Esophagus muscularis mucosa (tissue), 4 donors: ENCODE measurements at regions not wholly inside any gene's neighbourhood (a gene's known extent, or its start where the extent isn't known, plus 50 kb on each side); places are given as distances from the start of the nearest gene placed in this dataset.

ENCODE experiments used
- DNase-seq: peaks from one replicate; pipeline ENCODE4 v3.0.0-alpha.2; 2017; ENCODE audit errors: extremely low spot score
- H3K27ac ChIP-seq, 4 donors: fragments of 200-600 bp; sonication (generic); replicated peaks in 1 of 4; 1 replicate in 3 of 4; 2 replicates in 1 of 4; pipeline ENCODE4 v1.5.1; 2016 to 2019; ENCODE audit warnings: mild to moderate bottlenecking in 1 of 4
- H3K27me3 ChIP-seq, 4 donors: fragments of 200-600 bp; sonication (generic); one replicate each; pipeline versions ENCODE4 v1.5.1 to v1.6.0; 2016 to 2019
- H3K36me3 ChIP-seq, 4 donors: fragments of 200-600 bp; sonication (generic); one replicate each; pipeline ENCODE4 v1.5.1; 2016 to 2019
- H3K4me1 ChIP-seq, 4 donors: fragments of 200-600 bp; sonication (generic); one replicate each; pipeline ENCODE4 v1.5.1; 2016 to 2019
- H3K4me3 ChIP-seq, 4 donors: fragments of 200-600 bp; sonication (generic); 1 replicate in 2 of 4; 2 replicates in 2 of 4; pipeline ENCODE4 v1.5.1; 2016 to 2019; ENCODE audit warnings: mild to moderate bottlenecking in 4 of 4, moderate library complexity in 1 of 4
- H3K9me3 ChIP-seq, 4 donors: fragments of 200-600 bp; sonication (generic); 1 replicate in 3 of 4; 2 replicates in 1 of 4; pipeline ENCODE4 v1.5.1; 2016 to 2019
- CTCF ChIP-seq, 3 experiments: fragments of 200-600 bp in 2 of 3; fragments of 450-650 bp in 1 of 3; sonication (generic) in 2 of 3; IDR thresholded peaks; one replicate each; pipeline ENCODE4 v1.5.1; 2017 to 2019; ENCODE audit warnings: antibody characterized with exemption in 3 of 3, mild to moderate bottlenecking in 2 of 3, moderate library complexity in 1 of 3
- EP300 ChIP-seq: sonication (generic); formaldehyde crosslinking; IDR thresholded peaks from one replicate; pipeline ENCODE4 v1.6.1; 2017; ENCODE audit warnings: antibody characterized with exemption
- POLR2A ChIP-seq: fragments of 450-650 bp; IDR thresholded peaks from one replicate; pipeline ENCODE4 v1.6.1; 2017; ENCODE audit warnings: antibody characterized with exemption, moderate library complexity, mild to moderate bottlenecking, low read depth
- POLR2AphosphoS5 ChIP-seq, 2 donors: sonication (generic); formaldehyde crosslinking; IDR thresholded peaks; one replicate each; pipeline ENCODE4 v1.6.1; 2017; ENCODE audit warnings: antibody characterized with exemption in 2 of 2
- WGBS: methylation state at CpG from one replicate; pipeline ENCODE4 v1.1.5; 2018; 5-methylcytosine and 5-hydroxymethylcytosine counted together
- intact Hi-C: fragments of 100-400 bp; cut with DNase I; formaldehyde crosslinking; loops from one replicate; pipeline ENCODE4 v1.15.1; 2023

GRCh38 chr6:159487636-159488035 lies 205.4 kb downstream of the SOD2 start:
- Histone ChIP-seq H3K4me1 (peaks cover 0 to 21% (median 16%) of the 10 kb centered on the region in 4 donors), H3K9me3 (no peaks in the 10 kb centered on the region), H3K27me3 (no peaks in the 10 kb centered on the region), H3K36me3 (no peaks in the 10 kb centered on the region), H3K27ac (no peak overlapping the region), H3K4me3 (no peak overlapping the region)
- TF ChIP-seq EP300 (no peak), POLR2A (no peak), CTCF (IDR thresholded peaks at IDR 0.05) (no peak), POLR2AphosphoS5 (IDR thresholded peaks at IDR 0.05) (no peak)
- no peak for DNase-seq
- intact Hi-C loops: no loop called here
- 73% methylated on average over 2 of the region's 2 CpGs for WGBS

- intact Hi-C loops: no loop called here
- Histone ChIP-seq H3K9me3 (no peaks in the 10 kb centered on the region), H3K27me3 (no peaks in the 10 kb centered on the region), H3K4me3 (no peak overlapping the region), H3K27ac (no peak overlapping the region), H3K4me1 (no peaks in the 10 kb centered on the region), H3K36me3 (no peaks in the 10 kb centered on the region)
- TF ChIP-seq EP300 (no peak), CTCF (IDR thresholded peaks at IDR 0.05) (no peak), POLR2AphosphoS5 (IDR thresholded peaks at IDR 0.05) (no peak), POLR2A (no peak)
- WGBS: 83% methylated on average over 3 of the region's 3 CpGs
- no peak for DNase-seq
These were observed 209.8 kb downstream of the SOD2 start for GRCh38 chr6:159483259-159483658.

GRCh38 chr6:159481897-159482296 lies 211.1 kb downstream of the SOD2 start:
- Histone ChIP-seq H3K27ac (no peak overlapping the region), H3K27me3 (no peaks in the 10 kb centered on the region), H3K4me1 (no peaks in the 10 kb centered on the region), H3K9me3 (no peaks in the 10 kb centered on the region), H3K36me3 (no peaks in the 10 kb centered on the region), H3K4me3 (no peak overlapping the region)
- intact Hi-C loops: no loop called here
- 88% methylated on average over 1 of the region's 1 CpG for WGBS
- DNase-seq: no peak
- TF ChIP-seq CTCF (IDR thresholded peaks at IDR 0.05): no peak
- no peak for TF ChIP-seq POLR2AphosphoS5 (IDR thresholded peaks at IDR 0.05)
- TF ChIP-seq EP300: no peak
- TF ChIP-seq POLR2A: no peak

- WGBS: 95% methylated on average over 8 of the region's 8 CpGs
These were observed 212.6 kb downstream of the SOD2 start for GRCh38 chr6:159480471-159480870.

More at GRCh38 chr6:159480471-159480870, 212.6 kb downstream of the SOD2 start:
- H3K36me3 ChIP-seq: no peaks in the 10 kb centered on the region
- H3K27ac ChIP-seq: no peak overlapping the region
- no peaks in the 10 kb centered on the region for H3K27me3 ChIP-seq
- no peak for DNase-seq
- no peaks in the 10 kb centered on the region for H3K9me3 ChIP-seq
- no peak overlapping the region for H3K4me3 ChIP-seq
- no peaks in the 10 kb centered on the region for H3K4me1 ChIP-seq
- TF ChIP-seq CTCF (IDR thresholded peaks at IDR 0.05) (no peak), POLR2AphosphoS5 (IDR thresholded peaks at IDR 0.05) (no peak), POLR2A (no peak), EP300 (no peak)
- intact Hi-C loops: no loop called here
